GM12892 (cell line): ENCODE measurements at regions not wholly inside any gene's neighbourhood (a gene's known extent, or its start where the extent isn't known, plus 50 kb on each side); places are given as distances from the start of the nearest gene placed in this dataset.
"Not testable (repeated sequence)": the region's sequence is repeated elsewhere in the genome, so short reads cannot be mapped to it uniquely, and the experiment has no call there.

ENCODE experiments used
- DNase-seq: peaks from one replicate; pipeline ENCODE4 v3.0.0; 2011; ENCODE audit not compliant: insufficient read length
- FAIRE-seq: peaks from 2 replicates; lab custom pipeline; 2011; peaks lifted over from hg19 to GRCh38; lab: Jason Lieb, UNC
- POLR2A ChIP-seq: IDR thresholded peaks from 2 replicates; pipeline ENCODE4 v1.6.1; 2011; ENCODE audit warnings: low read depth, low read length, control low read depth
- POLR2AphosphoS5 ChIP-seq: IDR thresholded peaks from 2 replicates; pipeline ENCODE4 v1.6.1; 2011; ENCODE audit warnings: low read depth, low read length, control low read depth
- TAF1 ChIP-seq: IDR thresholded peaks from 2 replicates; pipeline ENCODE4 v1.6.1; 2011; ENCODE audit warnings: low read depth, mild to moderate bottlenecking, control low read depth, low read length, borderline replicate concordance

GRCh38 chr3:20924646-20925385 lies 738.8 kb upstream of the SGO1 start:
- TF ChIP-seq TAF1 (no peak), POLR2A (no peak), POLR2AphosphoS5 (no peak)
- no peak for DNase-seq
- FAIRE-seq = no peak

GRCh38 chr3:20921112-20921511 lies 735.1 kb upstream of the SGO1 start:
- not testable (repeated sequence) for FAIRE-seq, DNase-seq

- FAIRE-seq (no peak), DNase-seq (no peak)
- TF ChIP-seq POLR2A (no peak), POLR2AphosphoS5 (no peak), TAF1 (no peak)
Observed at GRCh38 chr3:20916951-20917606, 731.1 kb upstream of the SGO1 start.

- no peak for TF ChIP-seq POLR2AphosphoS5
- TF ChIP-seq POLR2A = no peak
- no peak for TF ChIP-seq TAF1
- FAIRE-seq (no peak), DNase-seq (no peak)
Observed at GRCh38 chr3:20914310-20914709, 728.3 kb upstream of the SGO1 start.

GRCh38 chr3:20912406-20912805 lies 726.4 kb upstream of the SGO1 start:
- no peak for TF ChIP-seq TAF1
- no peak for TF ChIP-seq POLR2A
- TF ChIP-seq POLR2AphosphoS5 = no peak
- DNase-seq (no peak), FAIRE-seq (no peak)

- FAIRE-seq (no peak), DNase-seq (no peak)
- TF ChIP-seq POLR2AphosphoS5 (no peak), POLR2A (no peak), TAF1 (no peak)
Observed at GRCh38 chr3:20909511-20909910, 723.5 kb upstream of the SGO1 start.

- TF ChIP-seq TAF1 (no peak), POLR2AphosphoS5 (no peak), POLR2A (no peak)
- FAIRE-seq = no peak
- no peak for DNase-seq
Observed at GRCh38 chr3:20905210-20905805, 719.3 kb upstream of the SGO1 start.

- TF ChIP-seq POLR2A = no peak
- FAIRE-seq = no peak
- no peak for DNase-seq
Observed at GRCh38 chr3:20904671-20905070, 718.7 kb upstream of the SGO1 start.

GRCh38 chr3:20898962-20899361 lies 713.0 kb upstream of the SGO1 start:
- DNase-seq (no peak), FAIRE-seq (no peak)
- TF ChIP-seq POLR2A (no peak), TAF1 (no peak), POLR2AphosphoS5 (no peak)

GRCh38 chr3:20890111-20890519 lies 704.1 kb upstream of the SGO1 start:
- TF ChIP-seq POLR2A = no peak
- TF ChIP-seq TAF1 = no peak
- no peak for TF ChIP-seq POLR2AphosphoS5
- FAIRE-seq = no peak
- DNase-seq = no peak

- no peak for TF ChIP-seq POLR2A
- TF ChIP-seq TAF1 = no peak
- TF ChIP-seq POLR2AphosphoS5 = no peak
- DNase-seq (no peak), FAIRE-seq (no peak)
Observed at GRCh38 chr3:20878691-20879090, 692.7 kb upstream of the SGO1 start.

- DNase-seq = no peak
- no peak for FAIRE-seq
- no peak for TF ChIP-seq POLR2A
- no peak for TF ChIP-seq TAF1
- no peak for TF ChIP-seq POLR2AphosphoS5
Observed at GRCh38 chr3:20873235-20873634, 687.2 kb upstream of the SGO1 start.
